IMR-90 (cell line): ENCODE measurements at regions not wholly inside any gene's neighbourhood (a gene's known extent, or its start where the extent isn't known, plus 50 kb on each side); places are given as distances from the start of the nearest gene placed in this dataset.

ENCODE experiments used
- ATAC-seq: fragments of 200-7000 bp; cut with Tn5 transposase; 2 replicates; pipeline ENCODE4 v1.9.1; 2020; ENCODE audit warnings: low read depth, mild to moderate bottlenecking, moderate library complexity
- BruUV-seq: library from RNA; stranded (reverse); fragments of 400-500 nt; replicated peaks from 2 replicates; lab custom pipeline; 2021; lab: Mats Ljungman, UMichigan
- CTCF ChIA-PET: fragments of 300-600 bp; formaldehyde crosslinking; extraction: SDS; loops from one replicate; lab custom pipeline; 2021; ENCODE audit warnings: antibody characterized with exemption; lab: Yijun Ruan, JAX
- POLR2A ChIA-PET: fragments of 300-600 bp; sonication (Branson Sonifier 250); formaldehyde crosslinking; loops from one replicate; lab custom pipeline; 2022; ENCODE audit warnings: antibody characterized with exemption; ENCODE audit not compliant: unreplicated experiment; lab: Charles Lee
- DNase-seq: peaks from one replicate; pipeline ENCODE4 v3.0.0; 2013
- H2AFZ ChIP-seq: replicated peaks from 2 replicates; pipeline ENCODE3; 2013; ENCODE audit warnings: low read length, mild to moderate bottlenecking; ENCODE audit not compliant: poor library complexity
- H2AK5ac ChIP-seq: 2 replicates; pipeline ENCODE4 v1.6.1; 2013; ENCODE audit warnings: low read depth, low read length, inconsistent platforms
- H2AK9ac ChIP-seq: replicated peaks from 2 replicates; pipeline ENCODE3; 2013; ENCODE audit warnings: mild to moderate bottlenecking, low read depth, low read length, moderate library complexity; ENCODE audit not compliant: poor library complexity
- H2BK120ac ChIP-seq: 2 replicates; pipeline ENCODE4 v1.6.1; 2013; ENCODE audit warnings: low read depth, low read length, inconsistent platforms
- H2BK15ac ChIP-seq: 3 replicates; pipeline ENCODE4 v1.6.1; 2013; ENCODE audit warnings: low read depth, low read length, inconsistent platforms
- H2BK20ac ChIP-seq: 2 replicates; pipeline ENCODE4 v1.6.1; 2013; ENCODE audit warnings: low read depth, mild to moderate bottlenecking, inconsistent platforms, low read length, moderate library complexity
- H2BK5ac ChIP-seq: 2 replicates; pipeline ENCODE4 v1.6.1; 2013; ENCODE audit warnings: mild to moderate bottlenecking, low read depth, low read length, inconsistent platforms; ENCODE audit not compliant: poor library complexity, severe bottlenecking
- H3K14ac ChIP-seq: replicated peaks from 2 replicates; pipeline ENCODE4 v1.6.1; 2013; ENCODE audit warnings: low read depth, low read length, inconsistent platforms
- H3K18ac ChIP-seq: 2 replicates; pipeline ENCODE4 v1.6.1; 2013; ENCODE audit warnings: low read depth, low read length, control low read depth
- H3K23ac ChIP-seq: 2 replicates; pipeline ENCODE4 v1.6.1; 2013; ENCODE audit warnings: low read depth, low read length, inconsistent platforms
- H3K27ac ChIP-seq: 2 replicates; pipeline ENCODE4 v1.5.1; 2013; ENCODE audit warnings: mild to moderate bottlenecking, control low read depth, low read length; ENCODE audit not compliant: insufficient read depth
- H3K27me3 ChIP-seq: 2 replicates; pipeline ENCODE4 v1.6.1; 2013; ENCODE audit warnings: low read length; ENCODE audit not compliant: control insufficient read depth, insufficient read depth
- H3K36me3 ChIP-seq: 2 replicates; pipeline ENCODE4 v1.6.1; 2013; ENCODE audit warnings: low read length, mixed read lengths; ENCODE audit not compliant: control insufficient read depth, insufficient read depth
- H3K4ac ChIP-seq: 2 replicates; pipeline ENCODE4 v1.6.1; 2013; ENCODE audit warnings: low read depth, low read length, inconsistent platforms
- H3K4me1 ChIP-seq: 2 replicates; pipeline ENCODE4 v1.6.1; 2013; ENCODE audit warnings: low read length, mixed read lengths; ENCODE audit not compliant: control insufficient read depth, insufficient read depth
- H3K4me2 ChIP-seq: 2 replicates; pipeline ENCODE4 v1.6.1; 2013; ENCODE audit warnings: low read depth, mild to moderate bottlenecking, control low read depth, low read length, moderate library complexity
- H3K4me3 ChIP-seq: 2 replicates; pipeline ENCODE4 v1.5.1; 2013; ENCODE audit warnings: low read depth, mild to moderate bottlenecking, control low read depth, low read length, moderate library complexity; ENCODE audit not compliant: insufficient read depth
- H3K56ac ChIP-seq: 2 replicates; pipeline ENCODE4 v1.6.1; 2013; ENCODE audit warnings: low read length, inconsistent platforms; ENCODE audit not compliant: insufficient read depth; ENCODE audit errors: extremely low read depth
- H3K79me1 ChIP-seq, 2 experiments: 2 replicates each; pipeline ENCODE4 v1.6.1; 2013; ENCODE audit warnings: low read length in 2 of 2, inconsistent platforms in 1 of 2, low read depth in 1 of 2
- H3K9ac ChIP-seq: 2 replicates; pipeline ENCODE4 v1.6.1; 2013; ENCODE audit warnings: low read depth, low read length, control low read depth
- H3K9me1 ChIP-seq: 2 replicates; pipeline ENCODE4 v1.6.1; 2013; ENCODE audit warnings: low read length, inconsistent platforms; ENCODE audit not compliant: insufficient read depth
- H3K9me3 ChIP-seq: 2 replicates; pipeline ENCODE4 v1.6.1; 2013; ENCODE audit warnings: low read length; ENCODE audit not compliant: control insufficient read depth, insufficient read depth
- H4K20me1 ChIP-seq: 2 replicates; pipeline ENCODE4 v1.6.1; 2013; ENCODE audit warnings: low read length, inconsistent platforms; ENCODE audit not compliant: insufficient read depth
- H4K5ac ChIP-seq: 2 replicates; pipeline ENCODE4 v1.6.1; 2013; ENCODE audit warnings: mild to moderate bottlenecking, low read depth, low read length, control low read depth
- H4K8ac ChIP-seq, 2 experiments: 2 replicates each; pipeline ENCODE4 v1.6.1; 2013; ENCODE audit warnings: low read depth in 2 of 2, low read length in 2 of 2, control low read depth in 1 of 2, inconsistent platforms in 1 of 2
- H4K91ac ChIP-seq: 2 replicates; pipeline ENCODE4 v1.6.1; 2013; ENCODE audit warnings: low read depth, low read length, inconsistent platforms; ENCODE audit not compliant: insufficient read depth
- CEBPB ChIP-seq: IDR thresholded peaks from 2 replicates; pipeline ENCODE4 v1.6.1; 2012; ENCODE audit warnings: low read depth, low read length, improper control_type of control experiment
- NFE2L2 ChIP-seq: fragments of 150-350 bp; IDR thresholded peaks from 2 replicates; pipeline ENCODE4 v1.6.1; 2016; ENCODE audit warnings: low read depth, mild to moderate bottlenecking, low read length
- RCOR1 ChIP-seq: IDR thresholded peaks from 2 replicates; pipeline ENCODE4 v1.6.1; 2012; ENCODE audit warnings: mild to moderate bottlenecking, low read length, improper control_type of control experiment; ENCODE audit not compliant: insufficient replicate concordance
- SMC3 ChIP-seq: fragments of 150-350 bp; IDR thresholded peaks from 2 replicates; pipeline ENCODE4 v1.6.1; 2016; ENCODE audit warnings: low read depth, mild to moderate bottlenecking, antibody characterized with exemption, low read length, moderate library complexity
- WGBS, 2 experiments: methylation state at CpG; one replicate each; pipeline versions ENCODE4 v1.1.5 to v1.1.7; 2013; ENCODE audit warnings: missing lambda C conversion rate in 2 of 2; ENCODE audit not compliant: insufficient read length in 1 of 2; ENCODE audit errors: extremely low coverage in 2 of 2; 5-methylcytosine and 5-hydroxymethylcytosine counted together
- dilution Hi-C: fragments of 300-500 bp; cut with HindIII; formaldehyde crosslinking; loops from one replicate; pipeline ENCODE4 v1.14.3; 2018; ENCODE audit warnings: low sequenced_read_pairs; ENCODE audit not compliant: unreplicated experiment
- in situ Hi-C: fragments of 300-500 bp; cut with MboI; formaldehyde crosslinking; loops from 3 replicates; pipeline ENCODE4 v1.14.3; 2019; ENCODE audit warnings: low sequenced_read_pairs, inconsistent platforms, mixed read lengths
- intact Hi-C: fragments of 100-400 bp; cut with micrococcal nuclease; formaldehyde crosslinking; loops from 2 replicates; pipeline ENCODE4 v1.10.0; 2022

- H3K18ac ChIP-seq, result no peak overlapping the region
- no peak overlapping the region for H3K56ac ChIP-seq
- H3K9me3 ChIP-seq, result no peaks in the 10 kb centered on the region
- H3K23ac ChIP-seq, result no peak overlapping the region
- H2BK5ac ChIP-seq, result no peak overlapping the region
- H3K4me2 ChIP-seq, result no peak overlapping the region
- TF ChIP-seq SMC3 (no peak), NFE2L2 (no peak), CEBPB (no peak), RCOR1 (no peak)
- ATAC-seq (no peak), DNase-seq (no peak)
- dilution Hi-C loops (no loop called here), in situ Hi-C loops (no loop called here), intact Hi-C loops (no loop called here)
- no peak overlapping the region for H2BK120ac ChIP-seq
- CTCF ChIA-PET, result no interaction called here
- no peaks in the 10 kb centered on the region for H3K27me3 ChIP-seq
- no peak overlapping the region for H4K5ac ChIP-seq
- no peak overlapping the region for H3K4me3 ChIP-seq
- H3K27ac ChIP-seq, result no peak overlapping the region
- no peaks in the 10 kb centered on the region for H3K9me1 ChIP-seq
- no peak overlapping the region for H2AK9ac ChIP-seq
- H3K14ac ChIP-seq, result no peak overlapping the region
- H2BK15ac ChIP-seq, result no peak overlapping the region
- no peaks in the 10 kb centered on the region for H3K4me1 ChIP-seq
- H3K36me3 ChIP-seq, result no peaks in the 10 kb centered on the region
- H4K20me1 ChIP-seq, result no peaks in the 10 kb centered on the region
- POLR2A ChIA-PET, result no interaction called here
- BruUV-seq, result no TSS peak
- no peaks in the 10 kb centered on the region for H3K79me1 ChIP-seq
- H4K91ac ChIP-seq, result no peak overlapping the region
- H2AFZ ChIP-seq, result no peak overlapping the region
- no peak overlapping the region for H3K9ac ChIP-seq
- no peak overlapping the region for H2AK5ac ChIP-seq
- no peak overlapping the region for H4K8ac ChIP-seq
- no peak overlapping the region for H2BK20ac ChIP-seq
- H3K4ac ChIP-seq, result no peak overlapping the region
- WGBS, 2 experiments, result no CpG with 5 or more reads among the region's 2 CpGs
Observed at GRCh38 chr21:14771593-14771992, 225.5 kb upstream of the SAMSN1 start.
